ENCODE measurements at regions not wholly inside any gene's neighbourhood (a gene's known extent, or its start where the extent isn't known, plus 50 kb on each side); places are given as distances from the start of the nearest gene placed in this dataset.

DNA sequence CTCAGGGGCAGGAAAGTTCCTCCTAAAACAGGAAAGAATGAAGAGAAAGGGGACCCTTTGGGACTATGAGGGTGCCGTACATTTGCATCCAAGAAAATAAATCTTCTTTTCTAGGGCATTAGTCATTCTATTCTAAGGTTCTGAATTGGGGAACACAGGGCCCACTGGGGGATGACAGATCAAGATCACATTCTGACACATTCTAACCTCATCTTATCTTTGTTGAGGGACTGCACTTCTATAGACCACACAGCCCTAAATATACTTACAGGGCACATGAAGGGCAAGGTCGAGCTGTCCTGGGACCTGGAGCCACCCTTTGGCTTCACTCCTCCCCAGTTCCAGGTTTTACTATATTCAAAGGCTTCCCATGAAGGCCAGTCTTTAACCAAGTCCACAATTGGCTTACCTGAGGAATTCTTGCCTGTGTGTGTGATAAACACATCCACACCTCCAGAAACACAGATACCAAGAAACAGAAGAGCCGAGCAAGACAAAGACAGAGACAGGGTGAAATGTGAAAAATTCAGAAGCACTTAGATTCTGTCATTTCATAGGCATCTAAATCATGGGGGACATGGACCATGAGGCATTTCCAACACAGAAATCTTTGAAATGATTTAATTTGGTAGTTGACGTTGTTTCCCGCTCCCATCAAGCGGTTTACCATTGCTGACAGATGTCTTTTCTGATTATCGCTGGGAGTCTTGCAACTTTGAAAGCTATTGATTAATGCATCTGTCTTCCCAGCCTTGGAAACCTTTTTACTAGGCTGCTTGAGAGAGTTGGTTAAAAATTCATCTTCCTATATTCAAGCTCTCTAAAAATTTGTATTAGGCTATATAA is 75.8 kb downstream of the CCDC71L start:
- Histone ChIP-seq H3K4me2 (ENCODE audit: control insufficient read depth, extremely low read depth, insufficient read depth, low read depth, low read length) (no peak overlapping the region), H3K9ac (ENCODE audit: control insufficient read depth, extremely low read depth, insufficient read depth, low read length) (no peak overlapping the region), H2AFZ (ENCODE audit: control insufficient read depth, low read length) (no peak overlapping the region), H4K20me1 (ENCODE audit: control insufficient read depth, extremely low read depth, insufficient read depth, low read length) (no peaks in the 10 kb centered on the region), H3K27me3 (ENCODE audit: control insufficient read depth, extremely low read depth, insufficient read depth, low read length) (no peaks in the 10 kb centered on the region), H3K9me3 (ENCODE audit: control insufficient read depth, low read depth, low read length) (no peaks in the 10 kb centered on the region), H3K36me3 (ENCODE audit: control insufficient read depth in 2 of 2, extremely low read depth in 1 of 2, insufficient read depth in 2 of 2, low read length in 2 of 2) (no peaks in the 10 kb centered on the region), H3K9me1 (ENCODE audit: control insufficient read depth, extremely low read depth, insufficient read depth, low read length) (no peaks in the 10 kb centered on the region), H3K27ac (ENCODE audit: control insufficient read depth, insufficient read depth, low read length) (no peak overlapping the region), H3K4me3 (ENCODE audit: control insufficient read depth in 2 of 3, extremely low read depth in 1 of 3, insufficient read depth in 2 of 3, low read depth in 1 of 3, low read length in 3 of 3) (no peak overlapping the region), H3K4me1 (ENCODE audit: control insufficient read depth, extremely low read depth, insufficient read depth, low read length) (no peaks in the 10 kb centered on the region), H3K79me2 (ENCODE audit: control insufficient read depth, insufficient read depth, low read length) (no peaks in the 10 kb centered on the region)
- FAIRE-seq: no peak
- DNase-seq (ENCODE audit: low read depth, low spot score): no peak
- dilution Hi-C loops (cut with MboI; ENCODE audit: extremely low pct_ligation_motif_present, low sequenced_read_pairs): no loop called here
- TF ChIP-seq CTCF (optimal IDR thresholded peaks at IDR 0.05 in 1 of 3, IDR thresholded peaks at IDR 0.05 in 1 of 3, conservative IDR thresholded peaks at IDR 0.05 in 1 of 3; ENCODE audit: extremely low read depth in 1 of 3, insufficient read depth in 2 of 3, low read length in 3 of 3): no peak

GRCh38 chr7:106583706-106584690 is 77.0 kb downstream of the CCDC71L start:
- FAIRE-seq (no peak), DNase-seq (ENCODE audit: low read depth, low spot score) (no peak)
- Histone ChIP-seq H3K9ac (ENCODE audit: control insufficient read depth, extremely low read depth, insufficient read depth, low read length) (no peak overlapping the region), H3K9me1 (ENCODE audit: control insufficient read depth, extremely low read depth, insufficient read depth, low read length) (no peaks in the 10 kb centered on the region), H3K4me1 (ENCODE audit: control insufficient read depth, extremely low read depth, insufficient read depth, low read length) (no peaks in the 10 kb centered on the region), H3K4me3 (ENCODE audit: control insufficient read depth in 2 of 3, extremely low read depth in 1 of 3, insufficient read depth in 2 of 3, low read depth in 1 of 3, low read length in 3 of 3) (no peak overlapping the region), H3K4me2 (ENCODE audit: control insufficient read depth, extremely low read depth, insufficient read depth, low read depth, low read length) (no peak overlapping the region), H2AFZ (ENCODE audit: control insufficient read depth, low read length) (no peak overlapping the region), H3K9me3 (ENCODE audit: control insufficient read depth, low read depth, low read length) (no peaks in the 10 kb centered on the region), H3K27me3 (ENCODE audit: control insufficient read depth, extremely low read depth, insufficient read depth, low read length) (no peaks in the 10 kb centered on the region), H3K36me3 (ENCODE audit: control insufficient read depth in 2 of 2, extremely low read depth in 1 of 2, insufficient read depth in 2 of 2, low read length in 2 of 2) (no peaks in the 10 kb centered on the region), H3K27ac (ENCODE audit: control insufficient read depth, insufficient read depth, low read length) (no peak overlapping the region), H4K20me1 (ENCODE audit: control insufficient read depth, extremely low read depth, insufficient read depth, low read length) (no peaks in the 10 kb centered on the region), H3K79me2 (ENCODE audit: control insufficient read depth, insufficient read depth, low read length) (no peaks in the 10 kb centered on the region)
- dilution Hi-C loops (cut with MboI; ENCODE audit: extremely low pct_ligation_motif_present, low sequenced_read_pairs): no loop called here
- TF ChIP-seq EZH2 (IDR thresholded peaks at IDR 0.05; ENCODE audit: low read length) (no peak), CTCF (optimal IDR thresholded peaks at IDR 0.05 in 1 of 3, IDR thresholded peaks at IDR 0.05 in 1 of 3, conservative IDR thresholded peaks at IDR 0.05 in 1 of 3; ENCODE audit: extremely low read depth in 1 of 3, insufficient read depth in 2 of 3, low read length in 3 of 3) (no peak)
